ENCODE measurements at regions not wholly inside any gene's neighbourhood (a gene's known extent, or its start where the extent isn't known, plus 50 kb on each side); places are given as distances from the start of the nearest gene placed in this dataset.

- TF ChIP-seq, protein P1, sequence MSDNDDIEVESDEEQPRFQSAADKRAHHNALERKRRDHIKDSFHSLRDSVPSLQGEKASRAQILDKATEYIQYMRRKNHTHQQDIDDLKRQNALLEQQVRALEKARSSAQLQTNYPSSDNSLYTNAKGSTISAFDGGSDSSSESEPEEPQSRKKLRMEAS (IDR thresholded peaks at IDR 0.05): no peak
- TF ChIP-seq POLR2A (IDR thresholded peaks at IDR 0.05; ENCODE audit: borderline replicate concordance, extremely low read depth, insufficient read depth, insufficient read length) (no peak), CTCF (IDR thresholded peaks at IDR 0.05 in 2 of 3, conservative IDR thresholded peaks at IDR 0.05 in 1 of 3; ENCODE audit: borderline replicate concordance in 1 of 3, insufficient read depth in 1 of 3, low read depth in 2 of 3, low read length in 2 of 3) (no peak), REST (IDR thresholded peaks at IDR 0.05; ENCODE audit: low read depth) (no peak), EGR1 (IDR thresholded peaks at IDR 0.05; ENCODE audit: low read depth) (no peak), FOSL1 (IDR thresholded peaks at IDR 0.05; ENCODE audit: low read depth) (no peak), POLR2AphosphoS5 (IDR thresholded peaks at IDR 0.05; ENCODE audit: low read depth, low read length) (no peak)
- TF ChIP-seq, protein P2, sequence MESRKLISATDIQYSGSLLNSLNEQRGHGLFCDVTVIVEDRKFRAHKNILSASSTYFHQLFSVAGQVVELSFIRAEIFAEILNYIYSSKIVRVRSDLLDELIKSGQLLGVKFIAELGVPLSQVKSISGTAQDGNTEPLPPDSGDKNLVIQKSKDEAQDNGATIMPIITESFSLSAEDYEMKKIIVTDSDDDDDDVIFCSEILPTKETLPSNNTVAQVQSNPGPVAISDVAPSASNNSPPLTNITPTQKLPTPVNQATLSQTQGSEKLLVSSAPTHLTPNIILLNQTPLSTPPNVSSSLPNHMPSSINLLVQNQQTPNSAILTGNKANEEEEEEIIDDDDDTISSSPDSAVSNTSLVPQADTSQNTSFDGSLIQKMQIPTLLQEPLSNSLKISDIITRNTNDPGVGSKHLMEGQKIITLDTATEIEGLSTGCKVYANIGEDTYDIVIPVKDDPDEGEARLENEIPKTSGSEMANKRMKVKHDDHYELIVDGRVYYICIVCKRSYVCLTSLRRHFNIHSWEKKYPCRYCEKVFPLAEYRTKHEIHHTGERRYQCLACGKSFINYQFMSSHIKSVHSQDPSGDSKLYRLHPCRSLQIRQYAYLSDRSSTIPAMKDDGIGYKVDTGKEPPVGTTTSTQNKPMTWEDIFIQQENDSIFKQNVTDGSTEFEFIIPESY (IDR thresholded peaks at IDR 0.05; ENCODE audit: extremely low read depth, insufficient replicate concordance, low read length): no peak
These were observed 279.8 kb upstream of the DACH1 start for GRCh38 chr13:72146816-72147215.
